ENCODE measurements at regions not wholly inside any gene's neighbourhood (a gene's known extent, or its start where the extent isn't known, plus 50 kb on each side); places are given as distances from the start of the nearest gene placed in this dataset.

DNA sequence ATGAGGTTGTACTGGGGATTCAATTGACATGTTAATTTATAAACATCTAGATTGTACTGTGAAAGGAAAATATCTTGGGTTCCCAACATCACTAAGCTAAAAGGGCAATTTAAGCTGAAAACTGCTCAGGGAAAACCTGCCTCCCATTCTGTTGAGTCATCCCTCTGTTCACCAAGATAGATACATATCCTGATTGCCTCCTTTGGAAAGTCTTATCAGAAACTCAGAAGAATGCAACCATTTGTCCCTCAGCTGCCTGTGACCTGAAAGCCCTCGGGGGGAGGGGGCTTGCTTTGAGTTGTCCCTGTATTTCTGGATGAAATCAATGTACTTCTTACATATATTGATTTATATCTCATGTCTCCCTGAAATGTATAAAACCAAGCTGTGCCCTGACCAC is 187.0 kb upstream of the ETV3 start:
- TF ChIP-seq POLR2A (IDR thresholded peaks at IDR 0.05) (no peak), CTCF (IDR thresholded peaks at IDR 0.05 in 4 of 5, conservative IDR thresholded peaks at IDR 0.05 in 1 of 5) (no peak)

All from gastrocnemius medialis (tissue), 4 donors.